ENCODE measurements at regions not wholly inside any gene's neighbourhood (a gene's known extent, or its start where the extent isn't known, plus 50 kb on each side); places are given as distances from the start of the nearest gene placed in this dataset.

- no peak for DNase-seq (ENCODE audit: low read depth in 2 of 2)
These were observed 251.7 kb downstream of the CYRIA start for GRCh38 chr2:16413947-16414346.

GRCh38 chr2:16413285-16413684 lies 252.3 kb downstream of the CYRIA start:
- no peak for DNase-seq (ENCODE audit: low read depth in 2 of 2)

- no peak for DNase-seq (ENCODE audit: low read depth in 2 of 2)
These were observed 253.2 kb downstream of the CYRIA start for GRCh38 chr2:16412321-16413030.

- DNase-seq (ENCODE audit: low read depth in 2 of 2), result no peak
These were observed 253.8 kb downstream of the CYRIA start for GRCh38 chr2:16411788-16412187.

GRCh38 chr2:16409849-16410248 lies 255.8 kb downstream of the CYRIA start:
- DNase-seq (ENCODE audit: low read depth in 2 of 2), result no peak

GRCh38 chr2:16409006-16409390 lies 256.6 kb downstream of the CYRIA start:
- no peak for DNase-seq (ENCODE audit: low read depth in 2 of 2)

GRCh38 chr2:16408331-16409005 lies 257.2 kb downstream of the CYRIA start:
- no peak for DNase-seq (ENCODE audit: low read depth in 2 of 2)

- no peak for DNase-seq (ENCODE audit: low read depth in 2 of 2)
These were observed 258.3 kb downstream of the CYRIA start for GRCh38 chr2:16407358-16407757.

- DNase-seq (ENCODE audit: low read depth in 2 of 2), result no peak
These were observed 258.9 kb downstream of the CYRIA start for GRCh38 chr2:16406496-16407289.

- no peak for DNase-seq (ENCODE audit: low read depth in 2 of 2)
These were observed 260.1 kb downstream of the CYRIA start for GRCh38 chr2:16405551-16405950.

GRCh38 chr2:16404551-16405300 lies 260.9 kb downstream of the CYRIA start:
- no peak for DNase-seq (ENCODE audit: low read depth in 2 of 2)

GRCh38 chr2:16404146-16404545 lies 261.5 kb downstream of the CYRIA start:
- DNase-seq (ENCODE audit: low read depth in 2 of 2), result no peak

GRCh38 chr2:16402891-16403290 lies 262.7 kb downstream of the CYRIA start:
- DNase-seq (ENCODE audit: low read depth in 2 of 2), result no peak

- no peak for DNase-seq (ENCODE audit: low read depth in 2 of 2)
These were observed 263.8 kb downstream of the CYRIA start for GRCh38 chr2:16401761-16402300.

GRCh38 chr2:16400127-16400623 lies 265.5 kb downstream of the CYRIA start:
- DNase-seq (ENCODE audit: low read depth in 2 of 2), result no peak

- no peak for DNase-seq (ENCODE audit: low read depth in 2 of 2)
These were observed 267.1 kb downstream of the CYRIA start for GRCh38 chr2:16398486-16399043.

- no peak for DNase-seq (ENCODE audit: low read depth in 2 of 2)
These were observed 267.8 kb downstream of the CYRIA start for GRCh38 chr2:16397681-16398475.

- DNase-seq (ENCODE audit: low read depth in 2 of 2), result no peak
These were observed 268.6 kb downstream of the CYRIA start for GRCh38 chr2:16396986-16397385.

GRCh38 chr2:16396171-16396570 lies 269.5 kb downstream of the CYRIA start:
- no peak for DNase-seq (ENCODE audit: low read depth in 2 of 2)

GRCh38 chr2:16395601-16396000 lies 270.0 kb downstream of the CYRIA start:
- no peak for DNase-seq (ENCODE audit: low read depth in 2 of 2)

All from stimulated activated CD4-positive, alpha-beta T cell treated with anti-CD3 and anti-CD28 coated beads, Interleukin-1b, Interleukin-23, amount 100 ng/mL, for 1 hour (primary cell).